GM12878 (cell line): ENCODE measurements at regions not wholly inside any gene's neighbourhood (a gene's known extent, or its start where the extent isn't known, plus 50 kb on each side); places are given as distances from the start of the nearest gene placed in this dataset.

ENCODE experiments used
- ATAC-seq: fragments of 200-7000 bp; cut with Tn5 transposase; 3 replicates; pipeline ENCODE4 v1.9.1; 2020; ENCODE audit warnings: mild to moderate bottlenecking, moderate library complexity
- BruUV-seq: library from RNA; stranded (reverse); fragments of 400-500 nt; replicated peaks from 2 replicates; lab custom pipeline; 2021; lab: Mats Ljungman, UMichigan
- CTCF ChIA-PET: fragments of 300-600 bp; sonication (Branson Sonifier 250); formaldehyde crosslinking; extraction: SDS; loops from one replicate; lab custom pipeline; 2021; ENCODE audit warnings: inconsistent platforms; lab: Yijun Ruan, JAX
- POLR2A ChIA-PET: fragments of 350-600 bp; formaldehyde crosslinking; extraction: SDS; loops from one replicate; lab custom pipeline; 2021; ENCODE audit warnings: inconsistent platforms; lab: Charles Lee
- RAD21 ChIA-PET: fragments of 300-600 bp; sonication (Branson Sonifier 250); formaldehyde crosslinking; loops from one replicate; lab custom pipeline; 2023; ENCODE audit warnings: antibody characterized with exemption; ENCODE audit not compliant: unreplicated experiment; lab: Charles Lee
- SMC1A ChIA-PET: fragments of 300-600 bp; sonication (Branson Sonifier 250); formaldehyde crosslinking; loops from one replicate; lab custom pipeline; 2023; ENCODE audit not compliant: unreplicated experiment, uncharacterized antibody; lab: Charles Lee
- DNase-seq: peaks from one replicate; pipeline ENCODE4 v3.0.0-alpha.2; 2011; ENCODE audit warnings: low read depth, low spot score
- FAIRE-seq: peaks from 3 replicates; lab custom pipeline; 2011; peaks lifted over from hg19 to GRCh38; lab: Jason Lieb, UNC
- H2AFZ ChIP-seq: 2 replicates; pipeline ENCODE4 v1.6.0; 2011; ENCODE audit warnings: low read depth, low read length, control low read depth; ENCODE audit not compliant: control insufficient read depth
- H3K27ac ChIP-seq: 2 replicates; pipeline ENCODE4 v1.5.1; 2011; ENCODE audit warnings: control low read depth; ENCODE audit not compliant: control insufficient read depth, insufficient read depth
- H3K27me3 ChIP-seq, 2 experiments: replicated peaks in 1 of 2; 2 replicates each; pipeline versions ENCODE4 v1.6.0 to v1.6.1; 2011; ENCODE audit warnings: low read length in 1 of 2; ENCODE audit not compliant: control insufficient read depth in 2 of 2, insufficient read depth in 2 of 2
- H3K36me3 ChIP-seq, 2 experiments: 2 replicates each; pipeline ENCODE4 v1.5.1; 2011; ENCODE audit warnings: low read length in 1 of 2; ENCODE audit not compliant: control insufficient read depth in 2 of 2, insufficient read depth in 2 of 2
- H3K4me1 ChIP-seq: 2 replicates; pipeline ENCODE4 v1.6.1; 2011; ENCODE audit warnings: mild to moderate bottlenecking, low read length, moderate library complexity, mixed read lengths; ENCODE audit not compliant: control insufficient read depth, insufficient read depth
- H3K4me2 ChIP-seq: 2 replicates; pipeline ENCODE4 v1.6.0; 2011; ENCODE audit warnings: control low read depth; ENCODE audit not compliant: control insufficient read depth, insufficient read depth
- H3K4me3 ChIP-seq: fragments of 200-600 bp; sonication (generic); 2 replicates; pipeline ENCODE4 v1.5.1; 2016
- H3K79me2 ChIP-seq: 2 replicates; pipeline ENCODE4 v1.6.0; 2011; ENCODE audit warnings: low read length; ENCODE audit not compliant: control insufficient read depth, insufficient read depth
- H3K9ac ChIP-seq: 2 replicates; pipeline ENCODE4 v1.8.0; 2011; ENCODE audit warnings: low read length, control low read depth, mixed read lengths; ENCODE audit not compliant: control insufficient read depth, insufficient read depth
- H3K9me3 ChIP-seq: replicated peaks from 3 replicates; pipeline ENCODE4 v1.5.1; 2011; ENCODE audit warnings: mild to moderate bottlenecking, low read length; ENCODE audit not compliant: control insufficient read depth, insufficient read depth
- H4K20me1 ChIP-seq: 2 replicates; pipeline ENCODE4 v1.6.0; 2011; ENCODE audit not compliant: control insufficient read depth, insufficient read depth
- BRCA1 ChIP-seq: IDR thresholded peaks from 2 replicates; pipeline ENCODE4 v1.6.1; 2011; ENCODE audit warnings: low read depth, low read length, improper control_type of control experiment
- CEBPZ ChIP-seq: fragments of 150-350 bp; IDR thresholded peaks from 2 replicates; pipeline ENCODE4 v1.6.1; 2016; ENCODE audit warnings: low read depth, low read length
- CHD2 ChIP-seq: IDR thresholded peaks from 2 replicates; pipeline ENCODE4 v1.6.1; 2011; ENCODE audit warnings: low read depth, low read length, improper control_type of control experiment, borderline replicate concordance
- KAT2A ChIP-seq: conservative IDR thresholded peaks from 2 replicates; pipeline ENCODE4 v1.6.1; 2011; ENCODE audit warnings: low read depth, low read length; ENCODE audit not compliant: control insufficient read depth
- MEF2B ChIP-seq: fragments of 450-650 bp; IDR thresholded peaks from 2 replicates; pipeline ENCODE4 v1.6.1; 2018; ENCODE audit warnings: mild to moderate bottlenecking, moderate library complexity; ENCODE audit not compliant: partially characterized antibody, poor library complexity, severe bottlenecking
- POLR2AphosphoS5 ChIP-seq: IDR thresholded peaks from 2 replicates; pipeline ENCODE4 v1.6.1; 2011; ENCODE audit warnings: mild to moderate bottlenecking, low read length, inconsistent platforms
- RAD21 ChIP-seq: IDR thresholded peaks from 2 replicates; pipeline ENCODE4 v1.6.1; 2011; ENCODE audit warnings: mild to moderate bottlenecking, low read depth, low read length, moderate library complexity; ENCODE audit not compliant: insufficient read depth
- RELA ChIP-seq: fragments of 450-650 bp; IDR thresholded peaks from 2 replicates; pipeline ENCODE4 v1.8.0; 2014; ENCODE audit warnings: borderline replicate concordance; ENCODE audit not compliant: partially characterized antibody
- REST ChIP-seq: IDR thresholded peaks from 2 replicates; pipeline ENCODE4 v1.6.1; 2012; ENCODE audit warnings: mild to moderate bottlenecking, low read depth, low read length
- SKIL ChIP-seq: fragments of 450-650 bp; IDR thresholded peaks from 2 replicates; pipeline ENCODE4 v1.6.1; 2017; ENCODE audit warnings: mild to moderate bottlenecking, low read depth, inconsistent platforms; ENCODE audit not compliant: poor library complexity, severe bottlenecking
- USF1 ChIP-seq: IDR thresholded peaks from 2 replicates; pipeline ENCODE4 v1.6.1; 2011; ENCODE audit warnings: borderline replicate concordance, low read depth, mild to moderate bottlenecking, moderate library complexity, mixed read lengths, low read length; ENCODE audit not compliant: insufficient read depth; ENCODE audit errors: extremely low read length
- ZZZ3 ChIP-seq: IDR thresholded peaks from 2 replicates; pipeline ENCODE4 v1.6.1; 2011; ENCODE audit warnings: low read depth; ENCODE audit not compliant: control insufficient read depth, insufficient read length
- WGBS: methylation state at CpG from one replicate; pipeline ENCODE4 v1.1.6; 2016; ENCODE audit warnings: low lambda C conversion rate; ENCODE audit not compliant: insufficient replicate concordance, insufficient coverage; ENCODE audit errors: missing lambda C conversion rate; 5-methylcytosine and 5-hydroxymethylcytosine counted together
- in situ Hi-C: fragments of 300-500 bp; cut with MboI; formaldehyde crosslinking; loops from 9 replicates; pipeline ENCODE4 v1.14.3; 2018; ENCODE audit warnings: mixed read lengths
- intact Hi-C: fragments of 100-400 bp; cut with micrococcal nuclease; formaldehyde crosslinking; loops from one replicate; pipeline ENCODE4 v1.14.2; 2022; ENCODE audit not compliant: unreplicated experiment

- SMC1A ChIA-PET: no interaction called here
- no peaks in the 10 kb centered on the region for H3K79me2 ChIP-seq
- no peak for DNase-seq
- no peaks in the 10 kb centered on the region for H4K20me1 ChIP-seq
- H3K36me3 ChIP-seq: no peaks in the 10 kb centered on the region
- no peaks in the 10 kb centered on the region for H3K27me3 ChIP-seq
- RAD21 ChIA-PET: no interaction called here
- H3K4me3 ChIP-seq: no peak overlapping the region
- in situ Hi-C loops: no loop called here
- H3K9ac ChIP-seq: no peak overlapping the region
- no peak for TF ChIP-seq SKIL
- TF ChIP-seq ZZZ3: no peak
- no peak for TF ChIP-seq RELA
- TF ChIP-seq REST: no peak
- TF ChIP-seq CEBPZ: no peak
- TF ChIP-seq POLR2AphosphoS5: no peak
- no peak for TF ChIP-seq USF1
- no peak for TF ChIP-seq KAT2A
- no peak for TF ChIP-seq RAD21
- no peak for TF ChIP-seq CHD2
- TF ChIP-seq BRCA1: no peak
- no peak for TF ChIP-seq MEF2B
- TF ChIP-seq, all 136 proteins: peak for 0
- H2AFZ ChIP-seq: no peak overlapping the region
- no peaks in the 10 kb centered on the region for H3K4me1 ChIP-seq
- H3K4me2 ChIP-seq: no peak overlapping the region
- H3K27ac ChIP-seq: no peak overlapping the region
- CTCF ChIA-PET: no interaction called here
- POLR2A ChIA-PET: no interaction called here
- intact Hi-C loops: no loop called here
- no peaks in the 10 kb centered on the region for H3K9me3 ChIP-seq
- WGBS: 0% methylated on average over 3 of the region's 3 CpGs
- BruUV-seq: no TSS peak
- no peak for FAIRE-seq
- ATAC-seq: no peak
These were observed 415.1 kb upstream of the MAD2L1 start for GRCh38 chr4:120481756-120482155.
